Esophagus squamous epithelium (tissue), 5 donors: ENCODE measurements at regions not wholly inside any gene's neighbourhood (a gene's known extent, or its start where the extent isn't known, plus 50 kb on each side); places are given as distances from the start of the nearest gene placed in this dataset.

Experiments used
- DNase-seq: peaks from one replicate; lab custom pipeline; 2025; lab: John Stamatoyannopoulos, UW
- H3K27ac ChIP-seq, 4 donors: fragments of 200-600 bp; sonication (generic); one replicate each; pipeline ENCODE4 v1.5.1; 2016 to 2019; ENCODE audit warnings: mild to moderate bottlenecking in 1 of 4
- H3K27me3 ChIP-seq, 4 donors: fragments of 200-600 bp; sonication (generic); 1 replicate in 3 of 4; 2 replicates in 1 of 4; pipeline versions ENCODE4 v1.5.1 to v1.6.0; 2017 to 2021; ENCODE audit warnings: antibody characterized with exemption in 1 of 4
- H3K36me3 ChIP-seq, 3 donors: fragments of 200-600 bp; sonication (generic); one replicate each; pipeline ENCODE4 v1.5.1; 2016 to 2019
- H3K4me1 ChIP-seq, 3 donors: fragments of 200-600 bp; sonication (generic); one replicate each; pipeline ENCODE4 v1.5.1; 2017 to 2019
- H3K4me3 ChIP-seq, 4 donors: fragments of 200-600 bp; sonication (generic); 1 replicate in 3 of 4; 2 replicates in 1 of 4; pipeline ENCODE4 v1.5.1; 2016 to 2019; ENCODE audit warnings: mild to moderate bottlenecking in 2 of 4, moderate library complexity in 1 of 4
- H3K9me3 ChIP-seq, 3 donors: fragments of 200-600 bp; sonication (generic); one replicate each; pipeline ENCODE4 v1.5.1; 2016 to 2019
- CTCF ChIP-seq, 6 experiments: fragments of 450-650 bp in 4 of 6; fragments of 200-600 bp in 2 of 6; sonication (generic) in 2 of 6; IDR thresholded peaks; one replicate each; pipeline ENCODE4 v1.5.1; 2016 to 2019; ENCODE audit warnings: antibody characterized with exemption in 6 of 6, mild to moderate bottlenecking in 4 of 6, moderate library complexity in 4 of 6
- POLR2A ChIP-seq, 4 donors: fragments of 450-650 bp; IDR thresholded peaks; one replicate each; pipeline ENCODE4 v1.6.1; 2017; ENCODE audit warnings: antibody characterized with exemption in 4 of 4, mild to moderate bottlenecking in 4 of 4, moderate library complexity in 3 of 4
- WGBS, 2 donors: methylation state at CpG; one replicate each; pipeline ENCODE4 v1.1.5; 2018; 5-methylcytosine and 5-hydroxymethylcytosine counted together
- intact Hi-C: fragments of 100-400 bp; cut with DNase I; formaldehyde crosslinking; loops from one replicate; pipeline ENCODE4 v1.15.0; 2022
- donor health status: DM: yes; HTN: yes; CAD: no.

GRCh38 chr22:34475886-34476285, 555.6 kb upstream of the LARGE1 start:
- 63 to 89% methylated on average over 1 to 3 of the region's 3 CpGs for WGBS, 2 donors
- no peak overlapping the region for H3K4me3 ChIP-seq
- no peak for DNase-seq
- peaks cover 0 to 8% (median under 1%) of the 10 kb centered on the region in 3 donors for H3K9me3 ChIP-seq
- no peak for TF ChIP-seq POLR2A (IDR thresholded peaks at IDR 0.05)
- TF ChIP-seq CTCF (IDR thresholded peaks at IDR 0.05) = no peak
- H3K27me3 ChIP-seq = peaks cover 0 to 24% (median 0%) of the 10 kb centered on the region in 4 donors
- no peak overlapping the region for H3K27ac ChIP-seq
- no peaks in the 10 kb centered on the region for H3K4me1 ChIP-seq
- no peaks in the 10 kb centered on the region for H3K36me3 ChIP-seq
- intact Hi-C loops = no loop called here

DNA sequence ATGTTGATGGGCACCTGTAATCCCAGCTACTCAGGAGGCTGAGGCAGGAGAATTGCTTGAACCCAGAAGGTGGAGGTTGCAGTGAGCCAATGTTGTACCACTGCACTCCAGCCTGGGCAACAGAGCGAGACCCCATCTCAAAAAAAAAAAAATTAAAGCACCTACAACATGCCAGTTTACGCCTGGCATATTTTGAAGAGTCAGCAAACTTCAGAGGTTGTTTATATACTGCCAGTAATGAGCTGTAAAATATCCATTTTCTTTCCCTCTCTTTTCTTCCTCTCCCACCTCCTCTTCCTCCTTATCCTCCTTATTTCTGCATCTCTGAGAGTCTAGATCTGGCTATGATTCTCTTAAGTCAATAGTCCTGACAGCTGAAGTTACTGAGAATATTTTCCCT, 556.5 kb upstream of the LARGE1 start:
- Histone ChIP-seq H3K27ac (no peak overlapping the region), H3K4me3 (no peak overlapping the region), H3K9me3 (peaks cover 0 to 15% (median 6%) of the 10 kb centered on the region in 3 donors), H3K36me3 (no peaks in the 10 kb centered on the region), H3K27me3 (peaks cover 0 to 24% (median 0%) of the 10 kb centered on the region in 4 donors), H3K4me1 (no peaks in the 10 kb centered on the region)
- WGBS, 2 donors = 68 to 79% methylated on average over 2 of the region's 2 CpGs
- DNase-seq = no peak
- no peak for TF ChIP-seq POLR2A (IDR thresholded peaks at IDR 0.05)
- no peak for TF ChIP-seq CTCF (IDR thresholded peaks at IDR 0.05)
- intact Hi-C loops = no loop called here

- TF ChIP-seq POLR2A (IDR thresholded peaks at IDR 0.05) = no peak
- TF ChIP-seq CTCF (IDR thresholded peaks at IDR 0.05) = no peak
- intact Hi-C loops = no loop called here
- 80 to 81% methylated on average over 3 of the region's 3 CpGs for WGBS, 2 donors
- DNase-seq = no peak
- Histone ChIP-seq H3K9me3 (peaks cover 0 to 15% (median 6%) of the 10 kb centered on the region in 3 donors), H3K27me3 (peaks cover 0 to 2% (median 0%) of the 10 kb centered on the region in 4 donors), H3K27ac (no peak overlapping the region), H3K4me3 (no peak overlapping the region), H3K36me3 (no peaks in the 10 kb centered on the region), H3K4me1 (no peaks in the 10 kb centered on the region)
Observed at GRCh38 chr22:34481090-34481489, 560.8 kb upstream of the LARGE1 start.

DNA sequence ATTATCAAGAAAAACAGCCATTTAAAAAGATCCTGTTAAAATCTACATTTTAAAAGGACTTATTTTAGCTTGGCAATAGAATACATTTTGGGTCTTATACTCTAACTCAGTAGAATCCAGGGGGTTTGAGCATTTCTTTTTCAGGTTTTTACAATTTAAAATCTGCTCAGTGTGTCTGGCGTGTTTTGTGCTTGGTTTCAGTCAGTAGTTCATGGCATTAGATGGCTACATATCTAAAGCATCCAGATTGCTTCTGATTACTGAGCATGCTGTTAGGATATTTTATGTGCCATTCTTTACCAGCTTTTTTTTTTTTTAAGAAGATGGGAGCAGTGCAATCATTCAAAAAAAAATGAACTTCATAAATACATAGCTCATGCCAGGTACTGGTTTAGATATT, 566.1 kb upstream of the LARGE1 start:
- DNase-seq = no peak
- Histone ChIP-seq H3K4me1 (no peaks in the 10 kb centered on the region), H3K27ac (no peak overlapping the region), H3K9me3 (peaks cover 0 to 2% (median under 1%) of the 10 kb centered on the region in 3 donors), H3K4me3 (no peak overlapping the region), H3K36me3 (no peaks in the 10 kb centered on the region), H3K27me3 (no peaks in the 10 kb centered on the region)
- WGBS, 2 donors = 65 to 79% methylated on average over 1 of the region's 1 CpG
- intact Hi-C loops = no loop called here
- TF ChIP-seq POLR2A (IDR thresholded peaks at IDR 0.05) = no peak
- no peak for TF ChIP-seq CTCF (IDR thresholded peaks at IDR 0.05)

- H3K4me3 ChIP-seq = no peak overlapping the region
- H3K9me3 ChIP-seq = peaks cover 0 to 5% (median 0%) of the 10 kb centered on the region in 3 donors
- intact Hi-C loops = no loop called here
- H3K4me1 ChIP-seq = no peaks in the 10 kb centered on the region
- H3K36me3 ChIP-seq = no peaks in the 10 kb centered on the region
- no peaks in the 10 kb centered on the region for H3K27me3 ChIP-seq
- H3K27ac ChIP-seq = no peak overlapping the region
- no peak for TF ChIP-seq POLR2A (IDR thresholded peaks at IDR 0.05)
- no peak for TF ChIP-seq CTCF (IDR thresholded peaks at IDR 0.05)
- 75 to 77% methylated on average over 4 of the region's 4 CpGs for WGBS, 2 donors
- no peak for DNase-seq
Observed at GRCh38 chr22:34489861-34490260, 569.6 kb upstream of the LARGE1 start.
